Suprapubic skin (tissue), 4 donors: ENCODE measurements at regions not wholly inside any gene's neighbourhood (a gene's known extent, or its start where the extent isn't known, plus 50 kb on each side); places are given as distances from the start of the nearest gene placed in this dataset.

ENCODE experiments used
- DNase-seq, 2 donors: peaks; one replicate each; pipeline ENCODE4 v3.0.0-alpha.2; 2019; ENCODE audit warnings: low spot score in 2 of 2
- H3K27ac ChIP-seq: fragments of 200-600 bp; sonication (generic); one replicate; pipeline ENCODE4 v1.5.1; 2019
- H3K27me3 ChIP-seq: fragments of 200-600 bp; sonication (generic); one replicate; pipeline ENCODE4 v1.5.1; 2019
- H3K36me3 ChIP-seq: fragments of 200-600 bp; sonication (generic); one replicate; pipeline ENCODE4 v1.5.1; 2019
- H3K4me1 ChIP-seq: fragments of 200-600 bp; sonication (generic); one replicate; pipeline ENCODE4 v1.5.1; 2019
- H3K4me3 ChIP-seq: fragments of 200-600 bp; sonication (generic); one replicate; pipeline ENCODE4 v1.5.1; 2019; ENCODE audit warnings: mild to moderate bottlenecking
- H3K9me3 ChIP-seq: fragments of 200-600 bp; sonication (generic); one replicate; pipeline ENCODE4 v1.5.1; 2019
- CTCF ChIP-seq, 2 donors: fragments of 200-600 bp in 1 of 2; fragments of 450-650 bp in 1 of 2; sonication (generic) in 1 of 2; IDR thresholded peaks; one replicate each; pipeline ENCODE4 v1.5.1; 2016 to 2019; ENCODE audit warnings: antibody characterized with exemption in 2 of 2, mild to moderate bottlenecking in 1 of 2, moderate library complexity in 1 of 2
- EP300 ChIP-seq: sonication (generic); formaldehyde crosslinking; IDR thresholded peaks from one replicate; pipeline ENCODE4 v1.6.1; 2017; ENCODE audit warnings: antibody characterized with exemption
- POLR2A ChIP-seq, 2 donors: fragments of 450-650 bp; IDR thresholded peaks; one replicate each; pipeline ENCODE4 v1.6.1; 2017; ENCODE audit warnings: antibody characterized with exemption in 2 of 2, mild to moderate bottlenecking in 2 of 2, moderate library complexity in 2 of 2
- POLR2AphosphoS5 ChIP-seq, 3 donors: sonication (generic); formaldehyde crosslinking; IDR thresholded peaks; one replicate each; pipeline ENCODE4 v1.6.1; 2017; ENCODE audit warnings: antibody characterized with exemption in 3 of 3
- WGBS: methylation state at CpG from one replicate; pipeline ENCODE4 v1.1.5; 2018; 5-methylcytosine and 5-hydroxymethylcytosine counted together

GRCh38 chr13:47147812-47148119, 250.9 kb upstream of the HTR2A start:
- Histone ChIP-seq H3K9me3 (no peaks in the 10 kb centered on the region), H3K27ac (no peak overlapping the region), H3K4me3 (no peak overlapping the region), H3K27me3 (no peaks in the 10 kb centered on the region), H3K4me1 (no peaks in the 10 kb centered on the region), H3K36me3 (no peaks in the 10 kb centered on the region)
- no peak for DNase-seq
- 53% methylated on average over 2 of the region's 2 CpGs for WGBS
- TF ChIP-seq CTCF (IDR thresholded peaks at IDR 0.05), result no peak
- TF ChIP-seq POLR2A (IDR thresholded peaks at IDR 0.05), result no peak
- no peak for TF ChIP-seq EP300
- TF ChIP-seq POLR2AphosphoS5 (IDR thresholded peaks at IDR 0.05), result no peak

GRCh38 chr13:47146991-47147811, 250.3 kb upstream of the HTR2A start:
- 93% methylated on average over 2 of the region's 2 CpGs for WGBS
- no peaks in the 10 kb centered on the region for H3K27me3 ChIP-seq
- no peaks in the 10 kb centered on the region for H3K4me1 ChIP-seq
- no peak overlapping the region for H3K27ac ChIP-seq
- H3K4me3 ChIP-seq, result no peak overlapping the region
- H3K9me3 ChIP-seq, result no peaks in the 10 kb centered on the region
- no peak for TF ChIP-seq POLR2AphosphoS5 (IDR thresholded peaks at IDR 0.05)
- no peak for TF ChIP-seq POLR2A (IDR thresholded peaks at IDR 0.05)
- no peak for TF ChIP-seq CTCF (IDR thresholded peaks at IDR 0.05)
- no peak for DNase-seq
- no peaks in the 10 kb centered on the region for H3K36me3 ChIP-seq

- no peak for TF ChIP-seq CTCF (IDR thresholded peaks at IDR 0.05)
- TF ChIP-seq POLR2AphosphoS5 (IDR thresholded peaks at IDR 0.05), result no peak
- TF ChIP-seq EP300, result no peak
- no peak for TF ChIP-seq POLR2A (IDR thresholded peaks at IDR 0.05)
- no peak overlapping the region for H3K4me3 ChIP-seq
- no peaks in the 10 kb centered on the region for H3K36me3 ChIP-seq
- no peak for DNase-seq
- H3K27me3 ChIP-seq, result no peaks in the 10 kb centered on the region
- no peaks in the 10 kb centered on the region for H3K4me1 ChIP-seq
- no peak overlapping the region for H3K27ac ChIP-seq
- H3K9me3 ChIP-seq, result no peaks in the 10 kb centered on the region
Observed at GRCh38 chr13:47146136-47146535, 249.3 kb upstream of the HTR2A start.

GRCh38 chr13:47144782-47145181, 247.9 kb upstream of the HTR2A start:
- Histone ChIP-seq H3K27me3 (no peaks in the 10 kb centered on the region), H3K4me3 (no peak overlapping the region), H3K36me3 (no peaks in the 10 kb centered on the region), H3K4me1 (no peaks in the 10 kb centered on the region), H3K9me3 (no peaks in the 10 kb centered on the region), H3K27ac (no peak overlapping the region)
- TF ChIP-seq POLR2AphosphoS5 (IDR thresholded peaks at IDR 0.05) (no peak), EP300 (no peak), POLR2A (IDR thresholded peaks at IDR 0.05) (no peak), CTCF (IDR thresholded peaks at IDR 0.05) (no peak)
- no peak for DNase-seq
- WGBS, result 100% methylated on average over 1 of the region's 1 CpG

GRCh38 chr13:47142105-47142504, 245.3 kb upstream of the HTR2A start:
- Histone ChIP-seq H3K4me1 (no peaks in the 10 kb centered on the region), H3K27ac (no peak overlapping the region), H3K4me3 (no peak overlapping the region), H3K36me3 (no peaks in the 10 kb centered on the region), H3K27me3 (no peaks in the 10 kb centered on the region), H3K9me3 (no peaks in the 10 kb centered on the region)
- TF ChIP-seq CTCF (IDR thresholded peaks at IDR 0.05), result no peak
- no peak for TF ChIP-seq POLR2AphosphoS5 (IDR thresholded peaks at IDR 0.05)
- TF ChIP-seq EP300, result no peak
- no peak for TF ChIP-seq POLR2A (IDR thresholded peaks at IDR 0.05)
- 63% methylated on average over 2 of the region's 2 CpGs for WGBS
- DNase-seq, result no peak
